Right ventricle myocardium superior (tissue), 1 donor: ENCODE measurements at regions not wholly inside any gene's neighbourhood (a gene's known extent, or its start where the extent isn't known, plus 50 kb on each side); places are given as distances from the start of the nearest gene placed in this dataset.

Experiments
- ATAC-seq: fragments of 200-7000 bp; cut with Tn5 transposase; one replicate; pipeline ENCODE4 v1.9.1; 2020; ENCODE audit warnings: mild to moderate bottlenecking; ENCODE audit not compliant: poor library complexity
- DNase-seq: peaks from one replicate; pipeline ENCODE4 v3.0.0-alpha.2; 2020
- intact Hi-C: fragments of 100-400 bp; cut with DNase I; formaldehyde crosslinking; loops from one replicate; pipeline ENCODE4 v1.11.2; 2022
- donor health status: DM: no; HTN: yes; CAD: no; lungs with severe emphysema.

DNA sequence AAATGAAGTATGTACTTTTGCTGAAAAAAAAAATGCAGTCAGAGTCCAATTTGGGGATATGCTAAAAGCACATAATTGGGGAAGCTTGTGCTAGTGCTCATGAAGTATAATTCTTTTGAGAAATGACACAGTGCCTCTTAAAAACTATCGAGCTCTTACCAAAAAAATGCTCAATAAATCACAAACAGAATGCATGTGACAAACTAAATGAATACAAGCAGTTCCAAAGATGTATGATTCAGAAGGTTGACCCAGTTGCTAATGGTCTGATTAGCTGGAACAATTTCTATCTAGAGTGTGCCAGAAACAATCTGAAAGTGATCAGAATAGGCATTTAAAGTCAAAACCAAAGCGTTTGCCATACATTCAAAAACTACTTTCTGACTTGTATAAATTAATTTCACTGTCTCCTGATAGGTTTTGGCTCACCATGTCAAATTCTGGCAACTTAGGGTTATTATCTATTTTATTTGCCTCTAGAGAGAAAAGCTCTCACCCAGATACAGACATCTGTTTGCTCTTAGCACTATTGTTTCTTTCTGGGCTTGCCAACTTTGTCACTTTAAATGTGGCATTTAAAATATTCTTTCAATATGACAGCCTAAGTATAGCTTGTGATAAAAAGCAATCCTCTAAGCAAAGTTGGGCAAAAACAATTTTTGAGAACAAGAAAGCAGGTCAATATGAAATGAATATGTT, 114.7 kb upstream of the AHR start:
- no peak for DNase-seq
- peak; percentile 76 for ATAC-seq
- intact Hi-C loops, result no loop called here

DNA sequence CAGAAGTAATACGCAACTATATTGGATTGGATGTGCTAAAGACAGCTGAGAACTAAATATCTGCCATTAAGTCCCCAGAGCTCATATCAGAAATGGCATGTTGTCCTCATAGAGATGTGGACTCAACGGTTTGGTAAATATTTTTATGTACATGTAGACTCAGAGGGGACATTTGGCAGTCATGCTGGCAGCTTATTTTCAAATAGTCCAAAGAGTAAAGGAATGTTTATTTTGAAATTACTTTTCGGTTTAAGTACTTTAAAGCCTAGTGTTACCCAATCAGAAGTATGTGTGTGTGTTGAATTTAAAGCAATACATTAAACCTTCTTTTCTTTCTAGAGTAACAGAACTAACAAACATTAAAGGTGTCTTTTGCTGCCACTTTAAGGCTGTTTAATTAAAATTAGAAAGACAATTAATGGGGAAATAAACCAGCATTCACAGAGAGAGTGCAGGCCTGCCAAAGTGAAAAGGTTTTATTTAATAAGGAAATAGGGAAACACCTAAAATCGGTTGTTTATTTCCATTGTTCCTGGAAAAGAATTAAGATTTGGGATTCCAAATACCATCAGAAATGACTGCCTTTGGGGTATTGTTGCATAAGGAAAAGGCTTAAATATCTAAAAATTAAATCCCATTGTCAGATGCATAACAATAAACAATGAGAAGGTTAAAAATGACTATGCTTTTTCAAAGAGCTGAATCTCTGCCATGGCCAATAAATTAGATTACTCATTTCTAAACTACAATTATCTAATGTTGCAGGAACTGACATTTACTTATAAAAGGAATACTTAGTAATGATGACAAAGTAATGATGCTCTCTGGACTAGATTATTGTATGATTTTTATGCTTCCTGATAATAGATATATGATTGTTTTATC, 113.4 kb upstream of the AHR start:
- intact Hi-C loops, result no loop called here
- DNase-seq (no peak), ATAC-seq (no peak)

GRCh38 chr7:17185690-17186070, 112.8 kb upstream of the AHR start:
- no peak for ATAC-seq
- DNase-seq, result no peak
- intact Hi-C loops, result no loop called here

DNA sequence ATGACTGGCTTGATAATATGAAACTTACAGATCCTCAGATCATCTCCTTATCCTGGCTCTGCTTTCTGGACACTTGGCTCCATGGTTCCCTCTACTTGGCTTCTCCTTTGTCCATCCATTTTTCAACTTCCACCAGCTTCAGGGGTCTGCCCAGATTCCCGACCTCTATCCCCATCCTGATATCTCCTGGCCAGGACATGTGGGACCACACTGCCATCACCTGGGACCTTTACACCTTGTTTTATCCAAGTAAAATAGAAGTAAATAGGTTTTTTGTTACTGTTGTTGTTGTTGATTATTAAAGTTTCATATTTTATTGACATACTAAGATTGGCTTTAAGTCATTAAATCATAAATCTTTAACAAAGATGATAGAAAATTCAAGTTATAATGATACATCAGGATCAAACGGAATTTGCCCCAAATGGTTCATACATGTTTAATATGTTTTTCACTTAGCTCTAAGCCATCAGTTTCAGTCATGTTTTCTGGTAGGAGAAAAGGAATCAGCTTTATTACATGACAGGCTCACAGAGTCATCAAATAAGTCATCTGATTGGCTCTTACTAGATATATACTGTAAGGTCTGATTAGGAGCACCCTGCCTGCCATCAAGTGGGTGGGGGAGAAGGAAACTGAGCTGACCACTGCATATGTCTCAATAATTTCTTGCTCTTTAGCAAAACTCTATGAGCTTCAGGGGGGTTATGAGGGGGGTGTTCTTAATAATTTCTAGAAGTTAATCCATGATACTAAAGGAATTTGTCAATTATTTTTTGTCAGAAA, 111.5 kb upstream of the AHR start:
- intact Hi-C loops, result no loop called here
- ATAC-seq (no peak), DNase-seq (no peak)

DNA sequence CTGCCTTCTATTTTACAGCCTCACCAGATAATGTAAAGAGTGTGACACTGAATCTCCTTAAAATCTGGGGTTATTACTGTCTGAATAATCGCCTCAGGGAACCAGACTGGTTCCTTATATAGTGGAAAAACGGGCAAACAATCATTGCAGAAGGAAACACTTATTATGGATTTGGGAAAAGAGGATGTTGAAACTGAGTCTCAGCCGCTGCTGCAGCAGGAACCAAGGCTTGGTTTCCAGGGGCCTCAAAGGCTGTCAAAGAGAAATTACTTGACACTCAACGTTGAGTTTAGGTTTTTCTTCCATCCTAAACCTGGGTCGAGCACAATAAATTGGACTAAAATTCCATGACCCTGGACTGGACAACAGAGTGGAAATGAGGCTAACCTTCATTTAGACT, 103.8 kb upstream of the AHR start:
- DNase-seq, result no peak
- intact Hi-C loops, result no loop called here
- no peak for ATAC-seq

- intact Hi-C loops, result no loop called here
- ATAC-seq (no peak), DNase-seq (no peak)
Observed at GRCh38 chr7:17195576-17195975, 102.9 kb upstream of the AHR start.

DNA sequence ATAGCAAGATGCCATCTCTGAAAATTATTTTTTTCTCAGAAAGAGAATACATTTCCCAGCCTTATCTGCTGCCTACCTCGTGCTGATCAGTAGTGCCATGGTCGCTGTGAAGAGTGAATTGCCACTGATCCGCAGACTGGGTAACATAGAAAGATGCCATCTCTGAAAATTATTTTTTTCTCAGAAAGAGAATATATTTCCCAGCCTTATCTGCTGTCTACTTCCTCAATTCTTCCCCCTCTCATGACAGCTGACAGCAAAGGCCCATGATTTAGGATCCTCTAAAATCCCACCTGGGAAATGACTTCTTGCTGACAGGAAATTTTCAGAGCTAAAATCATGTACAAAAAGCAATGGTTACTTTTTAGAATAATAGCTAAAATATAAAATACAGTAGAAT, 92.5 kb upstream of the AHR start:
- DNase-seq (no peak), ATAC-seq (no peak)
- intact Hi-C loops, result no loop called here

- DNase-seq, result no peak
- ATAC-seq, result no peak
Observed at GRCh38 chr7:17206349-17206905, 92.0 kb upstream of the AHR start.

GRCh38 chr7:17207220-17207619, 91.2 kb upstream of the AHR start:
- DNase-seq, result no peak
- no peak for ATAC-seq
- intact Hi-C loops, result no loop called here

More at GRCh38 chr7:17206349-17206905, 92.0 kb upstream of the AHR start:
- intact Hi-C loops, result no loop called here

- no peak for DNase-seq
- no peak for ATAC-seq
- intact Hi-C loops, result no loop called here
Observed at GRCh38 chr7:17209101-17209500, 89.4 kb upstream of the AHR start.

GRCh38 chr7:17211307-17211836, 87.1 kb upstream of the AHR start:
- intact Hi-C loops, result no loop called here
- no peak for ATAC-seq
- no peak for DNase-seq

- ATAC-seq (no peak), DNase-seq (no peak)
- intact Hi-C loops, result no loop called here
Observed at GRCh38 chr7:17212188-17212587, 86.3 kb upstream of the AHR start.

DNA sequence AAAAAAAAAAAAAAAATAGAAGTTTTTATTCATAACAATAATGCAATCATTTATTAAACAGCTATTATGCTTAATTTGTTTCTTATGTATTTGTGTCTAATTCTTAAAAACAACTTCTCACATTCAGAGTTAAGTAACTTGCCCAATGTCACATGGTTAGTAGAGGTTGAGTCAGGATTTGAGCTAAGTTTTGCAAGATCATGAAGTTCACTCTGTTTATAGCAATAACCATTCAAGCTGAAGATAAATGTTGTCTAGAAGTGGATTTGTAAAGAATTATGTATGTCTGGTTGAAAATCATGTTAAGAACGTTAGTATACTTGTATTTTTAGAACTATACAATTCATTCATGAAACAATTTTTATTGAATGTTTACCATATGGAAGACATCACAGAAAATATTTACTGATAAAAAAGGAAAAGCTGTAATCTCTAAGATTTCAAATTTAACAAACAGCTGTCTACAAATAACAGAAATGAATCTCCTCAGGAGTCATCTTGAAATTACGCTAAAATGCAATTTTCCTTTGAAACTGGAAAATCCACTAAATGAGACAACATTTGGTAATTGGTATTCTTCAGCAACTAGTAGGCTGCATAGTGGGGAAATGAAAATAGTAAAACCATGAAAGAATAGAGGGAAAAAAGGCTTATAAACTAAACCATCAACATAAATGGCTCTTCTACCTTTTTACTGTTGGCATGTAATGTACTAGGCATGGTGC, 70.5 kb upstream of the AHR start:
- intact Hi-C loops, result no loop called here
- ATAC-seq (no peak), DNase-seq (no peak)

DNA sequence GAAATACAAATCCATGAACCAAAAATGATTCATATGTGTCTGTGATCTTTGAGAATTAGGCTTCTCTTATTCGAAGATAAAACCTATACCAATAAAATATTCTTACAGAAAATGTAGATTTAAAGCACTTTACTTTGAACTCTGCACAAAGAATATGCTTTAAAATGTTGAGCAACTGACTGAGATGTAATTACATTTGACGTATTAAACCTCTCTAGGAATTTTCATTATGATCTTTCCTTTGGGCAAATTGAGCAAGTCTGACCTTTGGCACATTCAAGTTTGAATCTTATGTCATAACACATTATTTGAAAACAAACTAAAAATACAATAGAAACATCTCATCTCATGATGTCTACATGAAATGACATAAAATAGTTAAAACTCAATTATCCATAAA, 69.2 kb upstream of the AHR start:
- DNase-seq, result no peak
- intact Hi-C loops, result no loop called here
- no peak for ATAC-seq

DNA sequence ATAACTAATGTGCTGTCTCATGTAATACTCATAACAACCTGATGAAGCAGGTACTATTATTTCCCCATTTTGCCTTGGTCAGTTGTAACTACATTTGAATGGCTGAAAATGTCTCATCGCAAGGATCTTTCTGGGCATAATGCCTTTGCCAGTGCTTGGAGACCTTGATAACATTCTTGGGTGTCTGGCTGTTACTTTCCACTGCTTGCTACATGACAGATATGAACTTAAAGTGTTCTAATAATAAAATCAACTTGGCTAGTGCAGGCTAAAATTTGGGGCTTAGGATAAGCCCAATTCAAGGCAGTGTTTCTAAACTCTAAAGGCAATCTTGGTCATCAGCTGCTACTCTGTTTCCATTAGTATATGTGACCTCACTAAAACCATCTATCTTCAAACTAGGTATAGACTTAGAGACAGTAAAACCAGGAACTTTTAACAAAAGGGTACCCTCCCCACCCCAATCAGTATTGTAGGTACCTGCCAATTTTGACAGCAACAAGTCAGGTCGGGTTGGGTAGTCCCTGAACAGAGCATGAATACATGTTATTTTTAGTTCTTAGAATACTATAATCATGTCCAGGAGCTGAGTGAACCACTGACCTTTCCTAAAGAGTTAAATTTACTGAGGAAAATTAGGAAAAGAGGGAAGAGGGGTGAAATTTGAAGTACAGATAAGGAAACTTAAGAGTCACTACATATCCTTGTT, 68.2 kb upstream of the AHR start:
- intact Hi-C loops, result no loop called here
- ATAC-seq, result peak; percentile 91
- DNase-seq, result no peak

DNA sequence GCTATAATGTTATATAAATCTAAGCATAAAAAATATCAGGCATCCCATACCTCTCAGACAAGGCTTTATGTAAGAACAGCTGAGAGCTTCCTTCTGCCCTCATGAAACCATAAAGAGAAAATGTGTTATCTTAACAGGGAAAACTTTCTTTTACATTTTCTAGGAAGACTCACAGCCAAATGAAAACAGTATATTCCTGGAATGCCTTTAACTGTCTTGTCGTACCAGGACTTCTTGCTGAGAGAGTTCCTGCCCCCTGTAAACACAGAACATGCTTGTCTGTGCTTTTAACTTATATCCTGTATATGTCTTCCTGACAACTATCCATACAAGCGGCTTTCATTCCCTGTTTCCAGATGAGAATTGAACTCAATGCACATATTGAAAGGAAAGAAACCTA, 64.8 kb upstream of the AHR start:
- intact Hi-C loops, result no loop called here
- no peak for DNase-seq
- no peak for ATAC-seq

DNA sequence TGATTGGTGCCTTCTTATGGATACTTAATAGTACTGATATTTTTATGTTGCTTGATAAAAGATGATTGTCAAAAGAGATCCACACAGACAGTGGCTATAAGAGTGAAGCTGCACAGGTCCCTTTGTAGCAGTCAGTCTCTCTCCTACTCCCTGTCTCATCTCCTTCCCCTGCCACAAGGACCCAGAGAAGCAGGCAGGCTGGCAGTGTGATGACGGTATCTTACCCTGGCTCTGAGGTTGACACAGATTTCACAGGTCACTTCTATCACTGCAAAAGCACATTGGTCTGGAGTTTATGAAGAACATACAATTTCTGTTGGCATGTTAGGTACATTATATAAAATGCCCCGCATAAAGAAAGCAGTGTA, 64.4 kb upstream of the AHR start:
- ATAC-seq (no peak), DNase-seq (no peak)
- intact Hi-C loops, result no loop called here
